ENCODE measurements at regions not wholly inside any gene's neighbourhood (a gene's known extent, or its start where the extent isn't known, plus 50 kb on each side); places are given as distances from the start of the nearest gene placed in this dataset.

GRCh38 chr2:16318051-16318450, 347.6 kb downstream of the CYRIA start:
- TF ChIP-seq, protein P1, sequence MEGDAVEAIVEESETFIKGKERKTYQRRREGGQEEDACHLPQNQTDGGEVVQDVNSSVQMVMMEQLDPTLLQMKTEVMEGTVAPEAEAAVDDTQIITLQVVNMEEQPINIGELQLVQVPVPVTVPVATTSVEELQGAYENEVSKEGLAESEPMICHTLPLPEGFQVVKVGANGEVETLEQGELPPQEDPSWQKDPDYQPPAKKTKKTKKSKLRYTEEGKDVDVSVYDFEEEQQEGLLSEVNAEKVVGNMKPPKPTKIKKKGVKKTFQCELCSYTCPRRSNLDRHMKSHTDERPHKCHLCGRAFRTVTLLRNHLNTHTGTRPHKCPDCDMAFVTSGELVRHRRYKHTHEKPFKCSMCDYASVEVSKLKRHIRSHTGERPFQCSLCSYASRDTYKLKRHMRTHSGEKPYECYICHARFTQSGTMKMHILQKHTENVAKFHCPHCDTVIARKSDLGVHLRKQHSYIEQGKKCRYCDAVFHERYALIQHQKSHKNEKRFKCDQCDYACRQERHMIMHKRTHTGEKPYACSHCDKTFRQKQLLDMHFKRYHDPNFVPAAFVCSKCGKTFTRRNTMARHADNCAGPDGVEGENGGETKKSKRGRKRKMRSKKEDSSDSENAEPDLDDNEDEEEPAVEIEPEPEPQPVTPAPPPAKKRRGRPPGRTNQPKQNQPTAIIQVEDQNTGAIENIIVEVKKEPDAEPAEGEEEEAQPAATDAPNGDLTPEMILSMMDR (IDR thresholded peaks at IDR 0.05; ENCODE audit: low read depth, low read length, missing input control) = no peak
- TF ChIP-seq, protein P2, sequence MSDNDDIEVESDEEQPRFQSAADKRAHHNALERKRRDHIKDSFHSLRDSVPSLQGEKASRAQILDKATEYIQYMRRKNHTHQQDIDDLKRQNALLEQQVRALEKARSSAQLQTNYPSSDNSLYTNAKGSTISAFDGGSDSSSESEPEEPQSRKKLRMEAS (IDR thresholded peaks at IDR 0.05) = no peak
- TF ChIP-seq TAF1 (conservative IDR thresholded peaks at IDR 0.05) (no peak), RAD21 (IDR thresholded peaks at IDR 0.05) (no peak), ZBTB33 (IDR thresholded peaks at IDR 0.05) (no peak), YY1 (IDR thresholded peaks at IDR 0.05) (no peak), NR2F2 (IDR thresholded peaks at IDR 0.05) (no peak), GABPA (IDR thresholded peaks at IDR 0.05 in 1 of 2, conservative IDR thresholded peaks at IDR 0.05 in 1 of 2) (no peak), JUND (IDR thresholded peaks at IDR 0.05) (no peak)
- TF ChIP-seq, protein P3, sequence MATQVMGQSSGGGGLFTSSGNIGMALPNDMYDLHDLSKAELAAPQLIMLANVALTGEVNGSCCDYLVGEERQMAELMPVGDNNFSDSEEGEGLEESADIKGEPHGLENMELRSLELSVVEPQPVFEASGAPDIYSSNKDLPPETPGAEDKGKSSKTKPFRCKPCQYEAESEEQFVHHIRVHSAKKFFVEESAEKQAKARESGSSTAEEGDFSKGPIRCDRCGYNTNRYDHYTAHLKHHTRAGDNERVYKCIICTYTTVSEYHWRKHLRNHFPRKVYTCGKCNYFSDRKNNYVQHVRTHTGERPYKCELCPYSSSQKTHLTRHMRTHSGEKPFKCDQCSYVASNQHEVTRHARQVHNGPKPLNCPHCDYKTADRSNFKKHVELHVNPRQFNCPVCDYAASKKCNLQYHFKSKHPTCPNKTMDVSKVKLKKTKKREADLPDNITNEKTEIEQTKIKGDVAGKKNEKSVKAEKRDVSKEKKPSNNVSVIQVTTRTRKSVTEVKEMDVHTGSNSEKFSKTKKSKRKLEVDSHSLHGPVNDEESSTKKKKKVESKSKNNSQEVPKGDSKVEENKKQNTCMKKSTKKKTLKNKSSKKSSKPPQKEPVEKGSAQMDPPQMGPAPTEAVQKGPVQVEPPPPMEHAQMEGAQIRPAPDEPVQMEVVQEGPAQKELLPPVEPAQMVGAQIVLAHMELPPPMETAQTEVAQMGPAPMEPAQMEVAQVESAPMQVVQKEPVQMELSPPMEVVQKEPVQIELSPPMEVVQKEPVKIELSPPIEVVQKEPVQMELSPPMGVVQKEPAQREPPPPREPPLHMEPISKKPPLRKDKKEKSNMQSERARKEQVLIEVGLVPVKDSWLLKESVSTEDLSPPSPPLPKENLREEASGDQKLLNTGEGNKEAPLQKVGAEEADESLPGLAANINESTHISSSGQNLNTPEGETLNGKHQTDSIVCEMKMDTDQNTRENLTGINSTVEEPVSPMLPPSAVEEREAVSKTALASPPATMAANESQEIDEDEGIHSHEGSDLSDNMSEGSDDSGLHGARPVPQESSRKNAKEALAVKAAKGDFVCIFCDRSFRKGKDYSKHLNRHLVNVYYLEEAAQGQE (IDR thresholded peaks at IDR 0.05) = no peak
